Endothelial cell of umbilical vein (primary cell): ENCODE measurements at regions not wholly inside any gene's neighbourhood (a gene's known extent, or its start where the extent isn't known, plus 50 kb on each side); places are given as distances from the start of the nearest gene placed in this dataset.

ENCODE experiments used
- BruUV-seq: library from RNA; stranded (reverse); fragments of 400-500 nt; replicated peaks from 2 replicates; lab custom pipeline; 2021; lab: Mats Ljungman, UMichigan
- CTCF ChIA-PET: fragments of 300-600, 350-600 bp; sonication (Branson Sonifier 250); formaldehyde crosslinking; loops from one replicate; lab custom pipeline; 2021; ENCODE audit warnings: antibody characterized with exemption, inconsistent platforms; lab: Charles Lee
- POLR2A ChIA-PET: fragments of 300-600, 350-600 bp; sonication (Branson Sonifier 250); formaldehyde crosslinking; loops from one replicate; lab custom pipeline; 2021; ENCODE audit warnings: antibody characterized with exemption, inconsistent platforms; lab: Charles Lee
- DNase-seq: peaks from one replicate; pipeline ENCODE4 v3.0.0-alpha.2; 2011; ENCODE audit warnings: low read depth, low spot score
- FAIRE-seq: peaks from 2 replicates; lab custom pipeline; 2011; peaks lifted over from hg19 to GRCh38; lab: Jason Lieb, UNC
- H2AFZ ChIP-seq: 2 replicates; pipeline ENCODE4 v1.6.0; 2012; ENCODE audit warnings: low read depth, low read length, control low read depth, inconsistent platforms
- H3K27ac ChIP-seq: 2 replicates; pipeline ENCODE4 v1.5.1; 2011; ENCODE audit warnings: low read depth, mild to moderate bottlenecking, control low read depth, low read length, moderate library complexity; ENCODE audit not compliant: insufficient read depth
- H3K27me3 ChIP-seq, 2 experiments: 2 replicates each; pipeline versions ENCODE4 v1.6.0 to v1.6.1; 2011; ENCODE audit warnings: low read length in 2 of 2, mixed read lengths in 1 of 2; ENCODE audit not compliant: control insufficient read depth in 2 of 2, insufficient read depth in 2 of 2
- H3K36me3 ChIP-seq, 2 experiments: 2 replicates in 1 of 2; 3 replicates in 1 of 2; pipeline ENCODE4 v1.5.1; 2011; ENCODE audit warnings: low read length in 2 of 2, mild to moderate bottlenecking in 1 of 2, moderate library complexity in 1 of 2; ENCODE audit not compliant: control insufficient read depth in 2 of 2, insufficient read depth in 2 of 2; ENCODE audit errors: extremely low read depth in 1 of 2
- H3K4me1 ChIP-seq: 3 replicates; pipeline ENCODE4 v1.5.1; 2011; ENCODE audit warnings: mild to moderate bottlenecking, low read length; ENCODE audit not compliant: control insufficient read depth, insufficient read depth; ENCODE audit errors: extremely low read depth
- H3K4me2 ChIP-seq: 2 replicates; pipeline ENCODE4 v1.6.1; 2011; ENCODE audit warnings: low read length, control low read depth, mixed read lengths; ENCODE audit not compliant: insufficient read depth
- H3K4me3 ChIP-seq, 3 experiments: fragments of 200-600 bp in 1 of 3; sonication (generic), shearing (Covaris generic) in 1 of 3; replicated peaks in 1 of 3; 2 replicates each; pipeline ENCODE4 v1.5.1; 2011 to 2016; ENCODE audit warnings: control low read depth in 3 of 3, low read length in 3 of 3, mild to moderate bottlenecking in 2 of 3, inconsistent platforms in 1 of 3, low read depth in 1 of 3, moderate library complexity in 1 of 3; ENCODE audit not compliant: insufficient read depth in 1 of 3
- H3K79me2 ChIP-seq: 2 replicates; pipeline ENCODE4 v1.6.0; 2012; ENCODE audit warnings: low read length, inconsistent platforms; ENCODE audit not compliant: control insufficient read depth, insufficient read depth
- H3K9ac ChIP-seq: replicated peaks from 2 replicates; pipeline ENCODE3; 2011; ENCODE audit warnings: low read length, control low read depth; ENCODE audit not compliant: insufficient read depth; ENCODE audit errors: extremely low read depth
- H3K9me1 ChIP-seq: replicated peaks from 3 replicates; pipeline ENCODE4 v1.6.0; 2011; ENCODE audit warnings: mild to moderate bottlenecking, low read length; ENCODE audit not compliant: control insufficient read depth, insufficient read depth; ENCODE audit errors: extremely low read depth
- H3K9me3 ChIP-seq: replicated peaks from 2 replicates; pipeline ENCODE4 v1.5.1; 2012; ENCODE audit warnings: low read length, inconsistent platforms; ENCODE audit not compliant: control insufficient read depth, insufficient read depth
- H4K20me1 ChIP-seq: replicated peaks from 2 replicates; pipeline ENCODE3; 2011; ENCODE audit warnings: mild to moderate bottlenecking, low read length; ENCODE audit not compliant: control insufficient read depth, insufficient read depth; ENCODE audit errors: extremely low read depth
- EZH2 ChIP-seq: IDR thresholded peaks from 2 replicates; pipeline ENCODE4 v1.6.1; 2012; ENCODE audit warnings: borderline replicate concordance, low read depth, mild to moderate bottlenecking, moderate library complexity, low read length, inconsistent platforms; ENCODE audit not compliant: severe bottlenecking
- FOS ChIP-seq: IDR thresholded peaks from 2 replicates; pipeline ENCODE4 v1.6.1; 2011; ENCODE audit warnings: mild to moderate bottlenecking, low read length, moderate library complexity, borderline replicate concordance; ENCODE audit not compliant: insufficient read depth
- GATA2 ChIP-seq: IDR thresholded peaks from 2 replicates; pipeline ENCODE4 v1.7.0; 2011; ENCODE audit warnings: low read depth, mild to moderate bottlenecking, moderate library complexity, mixed read lengths, low read length; ENCODE audit not compliant: insufficient read length, insufficient read depth
- JUN ChIP-seq: IDR thresholded peaks from 2 replicates; pipeline ENCODE4 v1.6.1; 2011; ENCODE audit warnings: borderline replicate concordance, low read depth; ENCODE audit not compliant: insufficient read length, insufficient read depth
- MYC ChIP-seq: IDR thresholded peaks from one replicate; pipeline ENCODE4 v1.6.1; 2011; ENCODE audit warnings: mild to moderate bottlenecking, low read depth, low read length
- POLR2A ChIP-seq: IDR thresholded peaks from 2 replicates; pipeline ENCODE4 v1.6.1; 2012; ENCODE audit warnings: low read depth, mild to moderate bottlenecking, control low read depth, low read length
- POLR2AphosphoS5 ChIP-seq: IDR thresholded peaks from 2 replicates; pipeline ENCODE4 v1.6.1; 2012; ENCODE audit warnings: low read depth, mild to moderate bottlenecking, control low read depth, low read length, moderate library complexity; ENCODE audit not compliant: insufficient read depth
- dilution Hi-C: fragments of 300-500 bp; cut with MboI; formaldehyde crosslinking; loops from one replicate; pipeline ENCODE4 v1.15.0; 2019; ENCODE audit warnings: low sequenced_read_pairs; ENCODE audit not compliant: extremely low pct_ligation_motif_present
- intact Hi-C: fragments of 100-400 bp; cut with micrococcal nuclease; formaldehyde crosslinking; loops from one replicate; pipeline ENCODE4 v1.10.0; 2022
- TF ChIP-seq, protein P1 (sequence below): IDR thresholded peaks from 2 replicates; pipeline ENCODE4 v1.6.1; 2011; ENCODE audit not compliant: insufficient read depth, insufficient read length
- TF ChIP-seq, protein P2 (sequence below), 2 donors: IDR thresholded peaks; 1 replicate in 1 of 2; 2 replicates in 1 of 2; pipeline ENCODE4 v1.5.1; 2011; ENCODE audit warnings: low read length in 2 of 2, mild to moderate bottlenecking in 2 of 2, moderate library complexity in 2 of 2, control low read depth in 1 of 2, inconsistent platforms in 1 of 2, low read depth in 1 of 2; ENCODE audit not compliant: insufficient read depth in 1 of 2; ENCODE audit errors: extremely low read depth in 1 of 2

DNA sequence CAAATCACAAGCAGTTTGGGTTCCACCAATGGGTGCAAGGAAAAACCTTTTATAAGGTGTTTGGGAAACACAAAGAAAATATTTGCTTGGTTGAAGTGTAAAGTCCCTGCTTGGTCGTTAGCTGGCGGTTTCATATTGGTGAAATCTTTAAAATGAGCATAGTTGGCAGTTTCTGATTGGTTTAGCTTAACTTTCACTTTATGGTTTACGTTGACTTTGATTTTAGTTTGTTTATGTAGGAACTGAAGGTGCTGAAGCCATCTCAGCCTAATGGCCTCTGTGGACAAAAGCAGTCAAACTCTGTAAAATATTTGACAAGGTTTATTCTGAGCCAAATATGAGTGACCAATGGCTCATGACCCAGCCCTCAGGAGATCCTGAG lies 76.6 kb upstream of the PPM1J start:
- Histone ChIP-seq H3K27ac (no peak overlapping the region), H3K27me3 (peaks cover 0 to 2% of the 10 kb centered on the region in 2 experiments), H3K9me1 (no peaks in the 10 kb centered on the region), H2AFZ (no peak overlapping the region), H3K4me3 (no peak overlapping the region), H3K9ac (no peak overlapping the region), H3K4me1 (no peaks in the 10 kb centered on the region), H4K20me1 (no peaks in the 10 kb centered on the region), H3K9me3 (no peaks in the 10 kb centered on the region), H3K36me3 (no peaks in the 10 kb centered on the region), H3K79me2 (no peaks in the 10 kb centered on the region), H3K4me2 (no peak overlapping the region)
- POLR2A ChIA-PET = no interaction called here
- FAIRE-seq (no peak), DNase-seq (no peak)
- no TSS peak for BruUV-seq
- TF ChIP-seq, protein P1, sequence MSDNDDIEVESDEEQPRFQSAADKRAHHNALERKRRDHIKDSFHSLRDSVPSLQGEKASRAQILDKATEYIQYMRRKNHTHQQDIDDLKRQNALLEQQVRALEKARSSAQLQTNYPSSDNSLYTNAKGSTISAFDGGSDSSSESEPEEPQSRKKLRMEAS = no peak
- no peak for TF ChIP-seq FOS
- no peak for TF ChIP-seq EZH2
- no peak for TF ChIP-seq POLR2A
- no peak for TF ChIP-seq MYC
- TF ChIP-seq, protein P2, sequence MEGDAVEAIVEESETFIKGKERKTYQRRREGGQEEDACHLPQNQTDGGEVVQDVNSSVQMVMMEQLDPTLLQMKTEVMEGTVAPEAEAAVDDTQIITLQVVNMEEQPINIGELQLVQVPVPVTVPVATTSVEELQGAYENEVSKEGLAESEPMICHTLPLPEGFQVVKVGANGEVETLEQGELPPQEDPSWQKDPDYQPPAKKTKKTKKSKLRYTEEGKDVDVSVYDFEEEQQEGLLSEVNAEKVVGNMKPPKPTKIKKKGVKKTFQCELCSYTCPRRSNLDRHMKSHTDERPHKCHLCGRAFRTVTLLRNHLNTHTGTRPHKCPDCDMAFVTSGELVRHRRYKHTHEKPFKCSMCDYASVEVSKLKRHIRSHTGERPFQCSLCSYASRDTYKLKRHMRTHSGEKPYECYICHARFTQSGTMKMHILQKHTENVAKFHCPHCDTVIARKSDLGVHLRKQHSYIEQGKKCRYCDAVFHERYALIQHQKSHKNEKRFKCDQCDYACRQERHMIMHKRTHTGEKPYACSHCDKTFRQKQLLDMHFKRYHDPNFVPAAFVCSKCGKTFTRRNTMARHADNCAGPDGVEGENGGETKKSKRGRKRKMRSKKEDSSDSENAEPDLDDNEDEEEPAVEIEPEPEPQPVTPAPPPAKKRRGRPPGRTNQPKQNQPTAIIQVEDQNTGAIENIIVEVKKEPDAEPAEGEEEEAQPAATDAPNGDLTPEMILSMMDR (IDR thresholded peaks at IDR 0.05; ENCODE audit: extremely low read depth in 1 of 2, insufficient read depth in 1 of 2, low read depth in 1 of 2, low read length in 2 of 2) = no peak
- no peak for TF ChIP-seq JUN
- TF ChIP-seq GATA2 = no peak
- no peak for TF ChIP-seq POLR2AphosphoS5
- CTCF ChIA-PET = no interaction called here
- dilution Hi-C loops (no loop called here), intact Hi-C loops (no loop called here)
